Astrocyte (in vitro differentiated cells and primary cell): ENCODE measurements at regions not wholly inside any gene's neighbourhood (a gene's known extent, or its start where the extent isn't known, plus 50 kb on each side); places are given as distances from the start of the nearest gene placed in this dataset.

Experiments used
- DNase-seq: peaks from one replicate; pipeline ENCODE4 v3.0.0-alpha.2; 2010; ENCODE audit warnings: low read depth
- FAIRE-seq: peaks from 2 replicates; lab custom pipeline; 2011; peaks lifted over from hg19 to GRCh38; lab: Jason Lieb, UNC
- H2AFZ ChIP-seq: 2 replicates; pipeline ENCODE4 v1.6.0; 2012; ENCODE audit warnings: low read depth, low read length, inconsistent platforms
- H3K27ac ChIP-seq: 2 replicates; pipeline ENCODE4 v1.5.1; 2011; ENCODE audit warnings: low read depth, low read length, inconsistent platforms
- H3K27me3 ChIP-seq: 2 replicates; pipeline ENCODE4 v1.6.0; 2011; ENCODE audit warnings: low read length, inconsistent platforms; ENCODE audit not compliant: insufficient read depth
- H3K36me3 ChIP-seq: 2 replicates; pipeline ENCODE4 v1.5.1; 2011; ENCODE audit warnings: low read length, inconsistent platforms; ENCODE audit not compliant: insufficient read depth
- H3K4me1 ChIP-seq: 2 replicates; pipeline ENCODE4 v1.5.1; 2011; ENCODE audit warnings: low read length, inconsistent platforms; ENCODE audit not compliant: insufficient read depth
- H3K4me2 ChIP-seq: 2 replicates; pipeline ENCODE4 v1.6.0; 2012; ENCODE audit warnings: low read length, inconsistent platforms
- H3K4me3 ChIP-seq: 2 replicates; pipeline ENCODE4 v1.5.1; 2011; ENCODE audit warnings: low read depth, mild to moderate bottlenecking, low read length, inconsistent platforms; ENCODE audit not compliant: insufficient read depth
- H3K79me2 ChIP-seq: 2 replicates; pipeline ENCODE4 v1.6.0; 2012; ENCODE audit warnings: mild to moderate bottlenecking, low read length, inconsistent platforms; ENCODE audit not compliant: insufficient read depth
- H3K9ac ChIP-seq: 2 replicates; pipeline ENCODE4 v1.6.0; 2012; ENCODE audit warnings: mild to moderate bottlenecking, low read length, inconsistent platforms
- H3K9me3 ChIP-seq: 2 replicates; pipeline ENCODE4 v1.5.1; 2012; ENCODE audit warnings: low read depth, mild to moderate bottlenecking, low read length, inconsistent platforms; ENCODE audit not compliant: insufficient read depth
- H4K20me1 ChIP-seq: 2 replicates; pipeline ENCODE4 v1.6.0; 2012; ENCODE audit warnings: low read length, inconsistent platforms; ENCODE audit not compliant: insufficient read depth
- H3K27ac Mint-ChIP-seq: one replicate; pipeline ENCODE4 v1.8.0; 2021; ENCODE audit warnings: mild to moderate bottlenecking, mixed read lengths; ENCODE audit not compliant: unreplicated experiment
- H3K27me3 Mint-ChIP-seq: one replicate; pipeline ENCODE4 v1.8.0; 2021; ENCODE audit warnings: low read depth, mixed read lengths; ENCODE audit not compliant: unreplicated experiment
- H3K36me3 Mint-ChIP-seq: one replicate; pipeline ENCODE4 v1.8.0; 2021; ENCODE audit warnings: low read depth, mixed read lengths; ENCODE audit not compliant: unreplicated experiment
- H3K4me1 Mint-ChIP-seq: one replicate; pipeline ENCODE4 v1.8.0; 2021; ENCODE audit warnings: low read depth, mixed read lengths; ENCODE audit not compliant: unreplicated experiment
- H3K4me3 Mint-ChIP-seq: one replicate; pipeline ENCODE4 v1.8.0; 2021; ENCODE audit warnings: mild to moderate bottlenecking, moderate library complexity, mixed read lengths; ENCODE audit not compliant: unreplicated experiment
- H3K9me3 Mint-ChIP-seq: one replicate; pipeline ENCODE4 v1.8.0; 2021; ENCODE audit warnings: mild to moderate bottlenecking, mixed read lengths; ENCODE audit not compliant: unreplicated experiment
- EZH2 ChIP-seq: IDR thresholded peaks from 2 replicates; pipeline ENCODE4 v1.6.1; 2012; ENCODE audit warnings: mild to moderate bottlenecking, low read length, inconsistent platforms; ENCODE audit not compliant: insufficient read depth
- TF ChIP-seq, protein P1 (sequence below): IDR thresholded peaks from 2 replicates; pipeline ENCODE4 v1.5.1; 2011; ENCODE audit warnings: low read depth, mild to moderate bottlenecking, inconsistent platforms, low read length, moderate library complexity; ENCODE audit not compliant: insufficient read depth

DNA sequence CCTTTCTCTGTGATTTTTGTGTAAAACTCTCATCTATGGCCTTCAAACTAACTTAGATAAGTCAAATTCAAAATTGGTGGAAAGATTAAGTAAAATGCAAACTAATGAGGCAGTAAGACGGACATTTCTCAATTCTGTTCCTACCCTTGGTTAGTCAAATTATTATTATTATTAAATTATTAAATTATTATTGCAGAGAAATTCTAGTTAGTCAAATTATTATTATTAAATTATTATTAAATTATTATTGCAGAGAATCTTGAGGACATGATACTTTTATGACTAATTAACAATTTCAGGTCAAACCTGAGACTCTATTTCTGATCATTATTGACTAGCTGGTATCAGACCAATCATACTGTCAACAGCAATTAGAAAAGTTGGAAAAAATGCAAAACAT is 845.0 kb upstream of the NECTIN3 start:
- H3K36me3 ChIP-seq, result no peaks in the 10 kb centered on the region
- H2AFZ ChIP-seq, result no peak overlapping the region
- H3K27me3 ChIP-seq, result no peaks in the 10 kb centered on the region
- FAIRE-seq (no peak), DNase-seq (no peak)
- Mint-ChIP-seq H3K9me3 (no peaks in the 10 kb centered on the region), H3K4me1 (no peaks in the 10 kb centered on the region), H3K27me3 (no peaks in the 10 kb centered on the region), H3K36me3 (no peaks in the 10 kb centered on the region), H3K4me3 (no peak overlapping the region), H3K27ac (no peak overlapping the region)
- no peak overlapping the region for H3K27ac ChIP-seq
- TF ChIP-seq EZH2, result no peak
- TF ChIP-seq, protein P1, sequence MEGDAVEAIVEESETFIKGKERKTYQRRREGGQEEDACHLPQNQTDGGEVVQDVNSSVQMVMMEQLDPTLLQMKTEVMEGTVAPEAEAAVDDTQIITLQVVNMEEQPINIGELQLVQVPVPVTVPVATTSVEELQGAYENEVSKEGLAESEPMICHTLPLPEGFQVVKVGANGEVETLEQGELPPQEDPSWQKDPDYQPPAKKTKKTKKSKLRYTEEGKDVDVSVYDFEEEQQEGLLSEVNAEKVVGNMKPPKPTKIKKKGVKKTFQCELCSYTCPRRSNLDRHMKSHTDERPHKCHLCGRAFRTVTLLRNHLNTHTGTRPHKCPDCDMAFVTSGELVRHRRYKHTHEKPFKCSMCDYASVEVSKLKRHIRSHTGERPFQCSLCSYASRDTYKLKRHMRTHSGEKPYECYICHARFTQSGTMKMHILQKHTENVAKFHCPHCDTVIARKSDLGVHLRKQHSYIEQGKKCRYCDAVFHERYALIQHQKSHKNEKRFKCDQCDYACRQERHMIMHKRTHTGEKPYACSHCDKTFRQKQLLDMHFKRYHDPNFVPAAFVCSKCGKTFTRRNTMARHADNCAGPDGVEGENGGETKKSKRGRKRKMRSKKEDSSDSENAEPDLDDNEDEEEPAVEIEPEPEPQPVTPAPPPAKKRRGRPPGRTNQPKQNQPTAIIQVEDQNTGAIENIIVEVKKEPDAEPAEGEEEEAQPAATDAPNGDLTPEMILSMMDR, result no peak
- H3K4me1 ChIP-seq, result no peaks in the 10 kb centered on the region
- no peak overlapping the region for H3K4me3 ChIP-seq
- H3K4me2 ChIP-seq, result no peak overlapping the region
- H3K9ac ChIP-seq, result no peak overlapping the region
- H3K9me3 ChIP-seq, result no peaks in the 10 kb centered on the region
- no peaks in the 10 kb centered on the region for H4K20me1 ChIP-seq
- H3K79me2 ChIP-seq, result no peaks in the 10 kb centered on the region

DNA sequence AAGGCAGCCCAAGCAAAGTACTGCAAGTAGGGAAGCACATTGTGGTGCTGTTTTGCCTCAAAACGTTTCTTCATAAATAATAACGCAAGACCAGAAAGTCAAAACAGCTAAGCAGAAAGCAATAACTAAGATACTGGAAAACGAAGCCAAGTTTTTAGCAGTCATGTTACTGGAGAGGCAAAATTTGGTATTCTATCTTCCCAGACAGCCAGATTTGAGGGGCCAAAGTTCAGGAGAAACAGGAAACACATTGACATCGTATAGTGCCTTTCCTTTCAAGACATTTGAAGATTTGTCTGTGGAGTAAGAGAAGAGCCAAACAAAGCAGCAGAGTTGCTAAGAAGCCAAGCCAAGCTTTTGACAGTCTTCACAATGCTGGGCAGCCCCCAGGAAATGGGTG is 843.6 kb upstream of the NECTIN3 start:
- FAIRE-seq, result no peak
- H3K4me3 Mint-ChIP-seq, result no peak overlapping the region
- no peak for DNase-seq
- Histone ChIP-seq H2AFZ (no peak overlapping the region), H3K79me2 (no peaks in the 10 kb centered on the region), H3K4me1 (no peaks in the 10 kb centered on the region), H3K36me3 (no peaks in the 10 kb centered on the region), H3K4me2 (no peak overlapping the region), H3K27ac (no peak overlapping the region), H3K9ac (no peak overlapping the region), H3K27me3 (no peaks in the 10 kb centered on the region), H3K9me3 (no peaks in the 10 kb centered on the region), H4K20me1 (no peaks in the 10 kb centered on the region), H3K4me3 (no peak overlapping the region)
- H3K27ac Mint-ChIP-seq, result no peak overlapping the region
- H3K36me3 Mint-ChIP-seq, result no peaks in the 10 kb centered on the region
- TF ChIP-seq EZH2, result no peak
- TF ChIP-seq, protein P1, result no peak
- no peaks in the 10 kb centered on the region for H3K4me1 Mint-ChIP-seq
- H3K27me3 Mint-ChIP-seq, result no peaks in the 10 kb centered on the region
- H3K9me3 Mint-ChIP-seq, result no peaks in the 10 kb centered on the region

DNA sequence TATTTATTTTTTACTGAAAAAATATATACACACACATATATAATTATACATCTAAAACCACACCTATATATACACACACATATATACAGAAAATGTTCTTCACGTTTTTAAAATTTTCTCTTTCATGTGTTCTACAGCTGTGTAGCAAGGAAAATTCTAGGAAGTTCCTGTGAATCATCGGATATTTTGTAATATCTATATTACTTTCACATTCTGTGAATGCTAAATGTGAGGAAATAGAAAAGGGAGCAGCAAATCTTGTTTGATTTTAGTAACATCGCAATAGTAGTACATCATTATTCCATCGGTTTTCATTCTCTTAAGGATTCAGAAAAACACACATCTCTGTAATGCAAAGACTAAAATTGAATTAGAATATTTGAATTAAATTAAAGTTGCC is 836.8 kb upstream of the NECTIN3 start:
- H3K9ac ChIP-seq, result no peak overlapping the region
- no peaks in the 10 kb centered on the region for H3K4me1 ChIP-seq
- no peak overlapping the region for H3K4me2 ChIP-seq
- no peaks in the 10 kb centered on the region for H3K9me3 ChIP-seq
- Mint-ChIP-seq H3K4me3 (no peak overlapping the region), H3K27ac (no peak overlapping the region), H3K36me3 (no peaks in the 10 kb centered on the region), H3K4me1 (peaks cover 10% of the 10 kb centered on the region), H3K27me3 (no peaks in the 10 kb centered on the region), H3K9me3 (peaks cover 3% of the 10 kb centered on the region)
- DNase-seq (no peak), FAIRE-seq (no peak)
- H2AFZ ChIP-seq, result no peak overlapping the region
- H4K20me1 ChIP-seq, result no peaks in the 10 kb centered on the region
- H3K36me3 ChIP-seq, result no peaks in the 10 kb centered on the region
- TF ChIP-seq, protein P1, result no peak
- no peak for TF ChIP-seq EZH2
- no peaks in the 10 kb centered on the region for H3K27me3 ChIP-seq
- H3K27ac ChIP-seq, result no peak overlapping the region
- no peak overlapping the region for H3K4me3 ChIP-seq
- H3K79me2 ChIP-seq, result no peaks in the 10 kb centered on the region
